CD14-positive monocyte (primary cell): ENCODE measurements at regions not wholly inside any gene's neighbourhood (a gene's known extent, or its start where the extent isn't known, plus 50 kb on each side); places are given as distances from the start of the nearest gene placed in this dataset.

Source experiments
- DNase-seq, 3 donors: peaks; one replicate each; pipeline ENCODE4 v3.0.0-alpha.2; 2011 to 2022
- H2AFZ ChIP-seq: 2 replicates; pipeline ENCODE4 v1.6.0; 2012; ENCODE audit warnings: mild to moderate bottlenecking, low read depth, low read length, inconsistent platforms; ENCODE audit not compliant: insufficient read depth, poor library complexity, severe bottlenecking
- H3K27ac ChIP-seq, 2 donors: 1 replicate in 1 of 2; 2 replicates in 1 of 2; pipeline ENCODE4 v1.5.1; 2012 to 2013; ENCODE audit warnings: low read length in 2 of 2, control low read depth in 1 of 2, inconsistent platforms in 1 of 2, low read depth in 1 of 2, mild to moderate bottlenecking in 1 of 2
- H3K27me3 ChIP-seq, 2 donors: one replicate each; pipeline versions ENCODE4 v1.6.0 to v1.6.1; 2011 to 2013; ENCODE audit warnings: low read length in 2 of 2; ENCODE audit not compliant: control insufficient read depth in 2 of 2, insufficient read depth in 2 of 2
- H3K36me3 ChIP-seq, 2 donors: replicated peaks in 1 of 2; 1 replicate in 1 of 2; 2 replicates in 1 of 2; pipeline versions ENCODE4 v1.5.1 to v1.6.1; 2012 to 2013; ENCODE audit warnings: low read length in 2 of 2, control low read depth in 1 of 2, inconsistent platforms in 1 of 2, mild to moderate bottlenecking in 1 of 2; ENCODE audit not compliant: insufficient read depth in 2 of 2, control insufficient read depth in 1 of 2
- H3K4me1 ChIP-seq, 2 donors: 1 replicate in 1 of 2; 2 replicates in 1 of 2; pipeline versions ENCODE4 v1.5.1 to v1.6.1; 2012 to 2013; ENCODE audit warnings: low read length in 2 of 2, control low read depth in 1 of 2, inconsistent platforms in 1 of 2, mild to moderate bottlenecking in 1 of 2, moderate library complexity in 1 of 2; ENCODE audit not compliant: insufficient read depth in 2 of 2, control insufficient read depth in 1 of 2
- H3K4me2 ChIP-seq: replicated peaks from 2 replicates; pipeline ENCODE3; 2012; ENCODE audit warnings: low read length, moderate library complexity, mild to moderate bottlenecking; ENCODE audit not compliant: poor library complexity, severe bottlenecking; ENCODE audit errors: extremely low read depth
- H3K4me3 ChIP-seq, 3 experiments: fragments of 200-600 bp in 1 of 3; sonication (generic) in 1 of 3; replicated peaks in 1 of 3; 1 replicate in 2 of 3; 2 replicates in 1 of 3; pipeline ENCODE4 v1.5.1; 2011 to 2013; ENCODE audit warnings: low read length in 3 of 3, mild to moderate bottlenecking in 3 of 3, control low read depth in 2 of 3, low read depth in 2 of 3, inconsistent platforms in 1 of 3, moderate library complexity in 1 of 3
- H3K79me2 ChIP-seq: 2 replicates; pipeline ENCODE4 v1.6.0; 2012; ENCODE audit warnings: mild to moderate bottlenecking, control low read depth, inconsistent platforms, low read length, moderate library complexity; ENCODE audit not compliant: insufficient read depth
- H3K9ac ChIP-seq: 2 replicates; pipeline ENCODE4 v1.6.0; 2017; ENCODE audit warnings: low read length, mild to moderate bottlenecking; ENCODE audit not compliant: insufficient read depth, poor library complexity, severe bottlenecking
- H3K9me3 ChIP-seq, 2 donors: replicated peaks in 1 of 2; 1 replicate in 1 of 2; 2 replicates in 1 of 2; pipeline versions ENCODE4 v1.5.1 to v1.6.1; 2012 to 2013; ENCODE audit warnings: low read length in 2 of 2, control low read depth in 1 of 2; ENCODE audit not compliant: control insufficient read depth in 1 of 2, insufficient read depth in 1 of 2
- H4K20me1 ChIP-seq: 2 replicates; pipeline ENCODE4 v1.6.0; 2012; ENCODE audit warnings: mild to moderate bottlenecking, low read length, control low read depth, moderate library complexity; ENCODE audit not compliant: insufficient read depth
- H3K27ac Mint-ChIP-seq, 7 donors: one replicate each; pipeline ENCODE4 v1.8.0; 2020; ENCODE audit warnings: mild to moderate bottlenecking in 7 of 7, mixed read lengths in 7 of 7, moderate library complexity in 6 of 7, inconsistent platforms in 2 of 7
- H3K27me3 Mint-ChIP-seq, 3 donors: one replicate each; pipeline ENCODE4 v1.8.0; 2021 to 2022; ENCODE audit warnings: low read depth in 3 of 3, mild to moderate bottlenecking in 3 of 3, mixed read lengths in 3 of 3, moderate library complexity in 3 of 3, inconsistent platforms in 1 of 3
- H3K36me3 Mint-ChIP-seq, 2 donors: one replicate each; pipeline ENCODE4 v1.8.0; 2020; ENCODE audit warnings: mixed read lengths in 2 of 2, inconsistent platforms in 1 of 2, mild to moderate bottlenecking in 1 of 2
- H3K4me1 Mint-ChIP-seq: one replicate; pipeline ENCODE4 v1.8.0; 2020; ENCODE audit warnings: mild to moderate bottlenecking, mixed read lengths
- H3K4me3 Mint-ChIP-seq, 2 donors: one replicate each; pipeline ENCODE4 v1.8.0; 2020; ENCODE audit warnings: mild to moderate bottlenecking in 2 of 2, mixed read lengths in 2 of 2, moderate library complexity in 1 of 2
- H3K9me3 Mint-ChIP-seq, 7 donors: one replicate each; pipeline ENCODE4 v1.8.0; 2020 to 2022; ENCODE audit warnings: mixed read lengths in 7 of 7, mild to moderate bottlenecking in 6 of 7, moderate library complexity in 6 of 7, inconsistent platforms in 2 of 7
- WGBS: methylation state at CpG from one replicate; pipeline ENCODE4 v1.1.5; 2013; ENCODE audit warnings: missing lambda C conversion rate; ENCODE audit not compliant: insufficient coverage; 5-methylcytosine and 5-hydroxymethylcytosine counted together
- intact Hi-C, 2 donors: fragments of 100-400 bp; cut with micrococcal nuclease; formaldehyde crosslinking; loops; one replicate each; pipeline versions ENCODE4 v1.15.0 to v1.15.1; 2023
- TF ChIP-seq, protein P1 (sequence below): fragments of 200-600 bp; IDR thresholded peaks from one replicate; pipeline ENCODE4 v1.8.0; 2022; ENCODE audit warnings: antibody characterized with exemption, mild to moderate bottlenecking

DNA sequence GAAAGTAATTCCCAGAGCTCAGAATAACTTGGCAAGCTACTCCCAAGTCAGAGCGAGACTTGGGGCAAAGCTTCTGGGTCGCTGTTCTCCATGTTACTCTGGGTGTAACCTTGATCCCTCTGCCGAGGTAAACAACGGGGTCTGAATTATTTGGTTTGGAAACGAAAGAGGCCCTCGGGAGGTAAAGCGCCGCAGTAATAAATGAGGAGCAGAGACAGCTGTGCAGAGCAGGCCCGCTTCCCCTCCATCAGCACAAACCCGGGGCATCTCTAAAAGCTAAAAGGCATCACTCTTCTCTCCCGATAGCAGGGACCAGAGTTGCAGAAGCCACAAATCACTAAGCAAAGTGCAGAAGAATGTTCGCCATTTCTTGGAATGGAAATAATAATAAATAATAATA is 561.5 kb downstream of the BCOR start:
- H3K4me3 ChIP-seq = no peak overlapping the region
- no peaks in the 10 kb centered on the region for H3K36me3 ChIP-seq
- H3K4me3 Mint-ChIP-seq = no peak overlapping the region
- intact Hi-C loops = no loop called here
- H3K27ac ChIP-seq = no peak overlapping the region
- no peaks in the 10 kb centered on the region for H3K27me3 ChIP-seq
- no peak for DNase-seq
- peaks cover 0 to 11% (median 3%) of the 10 kb centered on the region in 7 donors for H3K9me3 Mint-ChIP-seq
- 100% methylated on average over 3 of the region's 12 CpGs for WGBS
- H3K36me3 Mint-ChIP-seq = no peaks in the 10 kb centered on the region
- H3K4me1 ChIP-seq = no peaks in the 10 kb centered on the region
- no peaks in the 10 kb centered on the region for H3K79me2 ChIP-seq
- no peak overlapping the region for H3K27ac Mint-ChIP-seq
- no peaks in the 10 kb centered on the region for H3K9me3 ChIP-seq
- TF ChIP-seq, protein P1, sequence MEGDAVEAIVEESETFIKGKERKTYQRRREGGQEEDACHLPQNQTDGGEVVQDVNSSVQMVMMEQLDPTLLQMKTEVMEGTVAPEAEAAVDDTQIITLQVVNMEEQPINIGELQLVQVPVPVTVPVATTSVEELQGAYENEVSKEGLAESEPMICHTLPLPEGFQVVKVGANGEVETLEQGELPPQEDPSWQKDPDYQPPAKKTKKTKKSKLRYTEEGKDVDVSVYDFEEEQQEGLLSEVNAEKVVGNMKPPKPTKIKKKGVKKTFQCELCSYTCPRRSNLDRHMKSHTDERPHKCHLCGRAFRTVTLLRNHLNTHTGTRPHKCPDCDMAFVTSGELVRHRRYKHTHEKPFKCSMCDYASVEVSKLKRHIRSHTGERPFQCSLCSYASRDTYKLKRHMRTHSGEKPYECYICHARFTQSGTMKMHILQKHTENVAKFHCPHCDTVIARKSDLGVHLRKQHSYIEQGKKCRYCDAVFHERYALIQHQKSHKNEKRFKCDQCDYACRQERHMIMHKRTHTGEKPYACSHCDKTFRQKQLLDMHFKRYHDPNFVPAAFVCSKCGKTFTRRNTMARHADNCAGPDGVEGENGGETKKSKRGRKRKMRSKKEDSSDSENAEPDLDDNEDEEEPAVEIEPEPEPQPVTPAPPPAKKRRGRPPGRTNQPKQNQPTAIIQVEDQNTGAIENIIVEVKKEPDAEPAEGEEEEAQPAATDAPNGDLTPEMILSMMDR = no peak
- H3K4me2 ChIP-seq = no peak overlapping the region
- no peak overlapping the region for H3K9ac ChIP-seq
- no peaks in the 10 kb centered on the region for H4K20me1 ChIP-seq
- no peak overlapping the region for H2AFZ ChIP-seq
- peaks cover 5 to 16% (median 9%) of the 10 kb centered on the region in 3 donors for H3K27me3 Mint-ChIP-seq
- H3K4me1 Mint-ChIP-seq = no peaks in the 10 kb centered on the region

DNA sequence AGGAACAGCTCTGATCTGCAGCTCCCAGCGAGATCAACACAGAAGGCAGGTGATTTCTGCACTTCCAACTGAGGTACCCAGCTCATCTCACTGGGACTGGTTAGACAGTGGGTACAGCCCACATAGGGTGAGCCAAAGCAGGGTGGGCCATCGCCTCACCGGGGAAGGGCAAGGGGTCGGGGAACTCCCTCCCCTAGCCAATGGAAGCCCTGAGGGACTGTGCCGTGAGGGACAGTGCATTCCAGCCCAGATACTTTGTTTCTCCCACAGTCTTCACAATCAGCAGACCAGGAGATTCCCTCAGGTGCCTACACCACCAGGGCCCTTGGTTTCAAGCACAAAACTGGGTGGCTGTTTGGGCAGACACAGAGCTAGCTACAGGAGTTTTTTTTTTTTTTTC is 555.9 kb downstream of the BCOR start:
- Histone ChIP-seq H3K9ac (no peak overlapping the region), H3K4me1 (no peaks in the 10 kb centered on the region), H3K79me2 (no peaks in the 10 kb centered on the region), H3K27ac (no peak overlapping the region), H3K36me3 (no peaks in the 10 kb centered on the region), H3K4me3 (no peak overlapping the region), H3K9me3 (no peaks in the 10 kb centered on the region), H4K20me1 (no peaks in the 10 kb centered on the region), H3K27me3 (no peaks in the 10 kb centered on the region), H3K4me2 (no peak overlapping the region), H2AFZ (no peak overlapping the region)
- TF ChIP-seq, protein P1 = no peak
- H3K27me3 Mint-ChIP-seq = peaks cover 4 to 14% (median 5%) of the 10 kb centered on the region in 3 donors
- H3K27ac Mint-ChIP-seq = no peak overlapping the region
- H3K4me3 Mint-ChIP-seq = no peak overlapping the region
- H3K9me3 Mint-ChIP-seq = peaks cover 9 to 26% (median 19%) of the 10 kb centered on the region in 7 donors
- no peaks in the 10 kb centered on the region for H3K36me3 Mint-ChIP-seq
- no peak for DNase-seq
- intact Hi-C loops = no loop called here
- no peaks in the 10 kb centered on the region for H3K4me1 Mint-ChIP-seq
- 83% methylated on average over 1 of the region's 5 CpGs for WGBS
